HUES6 (cell line): ENCODE measurements at regions not wholly inside any gene's neighbourhood (a gene's known extent, or its start where the extent isn't known, plus 50 kb on each side); places are given as distances from the start of the nearest gene placed in this dataset.
"Not testable (repeated sequence)": the region's sequence is repeated elsewhere in the genome, so short reads cannot be mapped to it uniquely, and the experiment has no call there.

ENCODE experiments used
- H3K27ac ChIP-seq: 2 replicates; pipeline ENCODE4 v1.7.0; 2013; ENCODE audit warnings: low read depth, mild to moderate bottlenecking, low read length, inconsistent platforms
- H3K27me3 ChIP-seq: 2 replicates; pipeline ENCODE4 v1.6.1; 2013; ENCODE audit warnings: low read length; ENCODE audit not compliant: control insufficient read depth, insufficient read depth
- H3K36me3 ChIP-seq: 2 replicates; pipeline ENCODE4 v1.6.1; 2013; ENCODE audit warnings: low read length; ENCODE audit not compliant: control insufficient read depth, insufficient read depth
- H3K4me1 ChIP-seq: 2 replicates; pipeline ENCODE4 v1.6.1; 2013; ENCODE audit warnings: low read length; ENCODE audit not compliant: control insufficient read depth, insufficient read depth
- H3K4me3 ChIP-seq: 2 replicates; pipeline ENCODE4 v1.5.1; 2013; ENCODE audit warnings: low read depth, low read length
- H3K9ac ChIP-seq: one replicate; pipeline ENCODE4 v1.6.1; 2013; ENCODE audit warnings: mild to moderate bottlenecking, low read length
- H3K9me3 ChIP-seq: 2 replicates; pipeline ENCODE4 v1.6.1; 2013; ENCODE audit warnings: low read depth, low read length; ENCODE audit not compliant: control insufficient read depth, insufficient read depth

DNA sequence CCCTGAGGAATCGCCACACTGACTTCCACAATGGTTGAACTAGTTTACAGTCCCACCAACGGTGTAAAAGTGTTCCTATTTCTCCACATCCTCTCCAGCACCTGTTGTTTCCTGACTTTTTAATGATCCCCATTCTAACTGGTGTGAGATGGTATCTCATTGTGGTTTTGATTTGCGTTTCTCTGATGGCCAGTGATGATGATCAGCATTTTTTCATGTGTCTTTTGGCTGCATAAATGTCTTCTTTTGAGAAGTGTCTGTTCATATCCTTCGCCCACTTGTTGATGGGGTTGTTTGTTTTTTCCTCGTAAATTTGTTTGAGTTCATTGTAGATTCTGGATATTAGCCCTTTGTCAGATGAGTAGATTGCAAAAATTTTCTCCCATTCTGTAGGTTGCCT, 223.5 kb downstream of the MAF start:
- H3K9me3 ChIP-seq, H3K36me3 ChIP-seq, H3K9ac ChIP-seq, H3K4me1 ChIP-seq, H3K27ac ChIP-seq, H3K4me3 ChIP-seq, H3K27me3 ChIP-seq: not testable (repeated sequence)

DNA sequence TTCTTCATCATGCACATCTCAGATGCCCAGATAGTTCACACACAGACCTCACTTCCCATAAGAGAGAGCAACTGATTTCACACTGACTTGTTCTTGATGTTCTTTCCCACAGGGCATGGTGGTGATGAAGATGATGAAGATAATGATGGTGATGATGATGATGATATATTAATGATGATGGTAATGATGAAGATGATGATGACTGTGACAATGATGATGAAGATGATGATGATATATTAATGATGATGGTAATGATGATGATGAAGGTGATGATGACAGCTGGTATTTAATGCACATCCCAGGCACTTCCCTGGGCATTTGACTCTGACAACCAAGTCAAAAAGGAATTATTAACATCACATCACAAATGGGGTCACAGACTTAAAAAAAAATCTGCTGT, 225.2 kb downstream of the MAF start:
- Histone ChIP-seq H3K9me3 (peaks cover 8% of the 10 kb centered on the region; the same call in 1 of the 2 replicates), H3K4me1 (no peaks in the 10 kb centered on the region), H3K4me3 (no peak overlapping the region), H3K27ac (no peak overlapping the region), H3K36me3 (no peaks in the 10 kb centered on the region), H3K27me3 (no peaks in the 10 kb centered on the region), H3K9ac (no peak overlapping the region)

DNA sequence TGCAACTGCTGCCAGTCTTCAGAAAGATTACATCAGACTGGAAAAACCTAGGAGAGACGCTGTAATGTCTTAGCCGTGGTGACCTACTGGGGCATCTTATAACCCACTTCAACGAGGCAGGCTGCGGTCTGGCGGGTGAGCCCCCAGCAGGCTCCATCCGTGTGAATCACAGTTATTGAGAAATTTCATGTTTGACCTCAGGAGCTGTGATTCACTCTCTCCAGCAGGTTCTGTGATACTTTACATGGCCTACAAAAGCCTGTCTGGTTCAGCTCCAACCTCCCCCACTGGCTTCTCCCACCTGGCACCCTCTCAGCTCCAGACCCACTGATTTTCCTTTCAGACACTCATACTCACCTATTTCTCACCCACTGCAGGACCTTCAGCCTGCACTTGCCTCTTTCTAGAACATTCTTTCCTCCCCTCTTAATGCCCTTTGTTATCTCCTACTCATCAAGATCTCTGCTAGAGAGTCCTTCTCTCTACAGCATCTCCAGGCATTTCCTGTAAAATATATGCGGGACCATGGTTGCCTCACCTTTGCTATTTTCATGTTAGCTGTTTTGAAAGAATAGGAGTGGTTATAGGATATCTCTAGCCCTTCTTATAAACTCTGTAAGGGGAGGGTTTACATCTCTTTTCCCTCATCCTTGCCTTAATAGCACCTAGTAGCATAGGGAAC, 227.9 kb downstream of the MAF start:
- no peaks in the 10 kb centered on the region for H3K27me3 ChIP-seq
- no peaks in the 10 kb centered on the region for H3K4me1 ChIP-seq
- H3K9ac ChIP-seq, result no peak overlapping the region
- no peak overlapping the region for H3K27ac ChIP-seq
- no peak overlapping the region for H3K4me3 ChIP-seq
- peaks cover 8% of the 10 kb centered on the region; the same call in 1 of the 2 replicates for H3K9me3 ChIP-seq
- H3K36me3 ChIP-seq, result no peaks in the 10 kb centered on the region

DNA sequence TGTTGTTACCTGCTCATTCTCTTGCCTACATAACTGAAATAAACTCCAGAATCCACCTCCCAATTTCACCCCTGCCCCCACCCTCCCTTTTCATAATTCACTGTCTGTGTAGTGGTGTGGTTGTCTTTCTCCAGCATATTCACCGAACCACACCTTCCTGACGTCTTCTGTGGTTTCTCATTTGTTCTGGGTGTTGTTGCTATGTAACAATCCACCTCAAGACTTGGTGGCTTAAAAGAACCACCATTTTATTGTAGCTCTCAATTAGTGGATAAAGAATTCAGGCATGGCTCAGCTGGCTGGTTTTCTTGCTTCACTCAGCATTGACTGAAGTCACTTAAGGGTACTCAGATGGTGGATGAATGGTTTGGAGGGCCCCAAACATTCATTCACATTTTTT, 229.8 kb downstream of the MAF start:
- H3K27me3 ChIP-seq, result no peaks in the 10 kb centered on the region
- no peaks in the 10 kb centered on the region for H3K4me1 ChIP-seq
- no peaks in the 10 kb centered on the region for H3K36me3 ChIP-seq
- H3K9ac ChIP-seq, result no peak overlapping the region
- no peak overlapping the region for H3K27ac ChIP-seq
- H3K9me3 ChIP-seq, result peaks cover 16% of the 10 kb centered on the region; the same call in 1 of the 2 replicates
- no peak overlapping the region for H3K4me3 ChIP-seq

DNA sequence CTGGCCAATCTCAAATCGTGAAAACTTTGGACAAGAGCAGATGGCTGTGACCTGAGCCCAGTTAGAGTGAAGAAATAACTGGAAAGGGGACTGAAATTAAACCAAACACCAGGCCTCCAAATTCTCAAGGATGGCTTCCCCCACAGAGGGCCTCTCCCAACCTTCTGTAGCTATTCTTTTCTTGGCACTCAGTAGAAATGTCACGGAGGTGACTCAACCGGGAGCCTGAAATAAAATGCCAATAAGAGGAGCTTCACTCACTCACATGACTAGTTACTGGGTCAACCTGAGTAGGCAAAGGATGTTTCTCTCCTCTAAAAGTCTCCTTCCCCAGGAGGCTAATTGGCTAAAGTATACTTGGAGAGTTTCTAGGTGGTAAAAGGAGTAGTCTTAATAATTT, 230.7 kb downstream of the MAF start:
- Histone ChIP-seq H3K4me3 (no peak overlapping the region), H3K4me1 (no peaks in the 10 kb centered on the region), H3K36me3 (no peaks in the 10 kb centered on the region), H3K9me3 (peaks cover 16% of the 10 kb centered on the region; the same call in 1 of the 2 replicates), H3K27me3 (no peaks in the 10 kb centered on the region), H3K27ac (no peak overlapping the region), H3K9ac (no peak overlapping the region)

DNA sequence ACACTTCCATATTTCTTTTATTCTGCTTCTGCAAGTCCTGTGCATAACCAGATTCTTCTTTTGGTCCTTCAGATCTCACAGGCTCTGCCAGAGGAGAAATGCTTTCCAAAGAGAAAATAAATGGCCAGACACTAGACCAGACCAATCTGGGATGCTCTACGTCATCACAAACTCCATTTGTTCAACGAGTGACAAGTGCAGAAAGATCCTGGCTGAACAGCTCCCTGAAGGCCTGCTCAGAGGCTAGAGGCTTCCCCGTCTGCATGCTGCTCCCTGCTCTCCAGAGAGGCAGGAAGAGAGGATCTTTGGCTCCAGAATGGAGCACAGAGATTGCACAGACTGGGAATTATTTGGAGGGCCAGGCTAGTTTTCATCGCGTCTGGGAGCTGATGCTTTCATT, 232.7 kb downstream of the MAF start:
- Histone ChIP-seq H3K9ac (no peak overlapping the region), H3K4me3 (no peak overlapping the region), H3K27ac (no peak overlapping the region), H3K36me3 (no peaks in the 10 kb centered on the region), H3K27me3 (no peaks in the 10 kb centered on the region), H3K4me1 (no peaks in the 10 kb centered on the region; the same call in 1 of the 2 replicates), H3K9me3 (peaks cover 16% of the 10 kb centered on the region; the same call in 1 of the 2 replicates)

DNA sequence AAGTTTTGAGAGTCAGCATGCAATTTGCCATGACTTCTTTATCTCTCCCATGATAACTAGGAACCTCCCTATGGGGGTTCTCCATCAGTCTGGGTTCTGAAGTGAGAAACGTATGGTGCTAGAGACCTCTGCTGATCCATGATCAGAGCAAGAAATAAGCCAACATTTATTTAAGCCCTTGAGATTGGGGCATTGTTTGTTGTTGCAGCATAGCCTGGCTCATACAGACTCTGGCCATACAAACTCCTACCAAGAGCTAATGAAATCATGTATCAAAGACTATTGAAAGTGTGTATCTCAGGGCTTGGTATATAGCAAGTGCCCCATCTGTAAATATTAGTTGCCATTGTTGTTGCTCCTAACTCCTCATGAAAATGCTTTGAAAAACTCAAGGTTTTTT, 233.9 kb downstream of the MAF start:
- Histone ChIP-seq H3K9me3 (peaks cover 16% of the 10 kb centered on the region; the same call in 1 of the 2 replicates), H3K4me3 (no peak overlapping the region), H3K27me3 (no peaks in the 10 kb centered on the region), H3K27ac (no peak overlapping the region), H3K4me1 (no peaks in the 10 kb centered on the region; the same call in 1 of the 2 replicates), H3K36me3 (no peaks in the 10 kb centered on the region), H3K9ac (no peak overlapping the region)

DNA sequence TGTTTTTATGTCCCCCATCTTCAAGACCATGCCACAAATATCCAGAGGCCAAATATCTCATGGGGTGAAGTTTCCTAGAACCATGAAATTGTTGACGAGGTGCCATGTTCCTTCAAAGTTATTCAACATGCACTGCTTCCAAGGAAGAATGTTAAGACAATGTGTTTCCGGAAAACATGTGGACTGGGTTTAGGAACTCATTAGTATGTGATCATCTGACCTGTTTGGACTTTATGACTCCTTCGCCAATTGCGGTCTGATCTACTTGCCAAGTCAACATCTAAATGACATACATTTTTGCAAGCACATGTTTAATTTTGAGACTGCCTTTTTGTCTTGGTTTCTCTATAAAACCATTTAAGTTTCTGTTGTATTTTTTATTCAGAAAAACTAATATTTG, 234.8 kb downstream of the MAF start:
- no peaks in the 10 kb centered on the region for H3K36me3 ChIP-seq
- peaks cover 10% of the 10 kb centered on the region; the same call in 1 of the 2 replicates for H3K9me3 ChIP-seq
- H3K27ac ChIP-seq, result no peak overlapping the region
- no peak overlapping the region for H3K9ac ChIP-seq
- H3K27me3 ChIP-seq, result no peaks in the 10 kb centered on the region
- no peak overlapping the region for H3K4me3 ChIP-seq
- H3K4me1 ChIP-seq, result no peaks in the 10 kb centered on the region; the same call in 1 of the 2 replicates

DNA sequence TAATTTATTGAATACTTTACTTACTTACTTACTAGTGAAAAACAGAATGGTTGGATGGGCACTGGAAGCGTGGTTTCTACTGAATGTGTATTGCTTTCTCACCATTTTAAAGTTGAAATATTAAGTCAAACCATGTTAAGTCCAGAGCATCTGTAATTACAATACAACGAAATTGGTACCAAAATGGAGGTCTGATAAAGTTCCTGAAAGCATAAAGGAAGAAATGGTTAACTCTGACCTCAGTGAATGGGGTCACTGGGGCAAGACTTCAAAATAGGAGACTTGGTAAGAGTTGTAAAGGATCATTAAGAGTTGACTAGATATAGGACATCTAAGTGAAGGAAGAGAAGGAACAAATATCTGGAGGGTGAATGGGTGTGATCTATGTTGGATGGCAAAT, 237.1 kb downstream of the MAF start:
- Histone ChIP-seq H3K9me3 (peaks cover 8% of the 10 kb centered on the region; the same call in 1 of the 2 replicates), H3K9ac (no peak overlapping the region), H3K4me3 (no peak overlapping the region), H3K27me3 (no peaks in the 10 kb centered on the region), H3K36me3 (no peaks in the 10 kb centered on the region), H3K27ac (no peak overlapping the region), H3K4me1 (no peaks in the 10 kb centered on the region; the same call in 1 of the 2 replicates)

DNA sequence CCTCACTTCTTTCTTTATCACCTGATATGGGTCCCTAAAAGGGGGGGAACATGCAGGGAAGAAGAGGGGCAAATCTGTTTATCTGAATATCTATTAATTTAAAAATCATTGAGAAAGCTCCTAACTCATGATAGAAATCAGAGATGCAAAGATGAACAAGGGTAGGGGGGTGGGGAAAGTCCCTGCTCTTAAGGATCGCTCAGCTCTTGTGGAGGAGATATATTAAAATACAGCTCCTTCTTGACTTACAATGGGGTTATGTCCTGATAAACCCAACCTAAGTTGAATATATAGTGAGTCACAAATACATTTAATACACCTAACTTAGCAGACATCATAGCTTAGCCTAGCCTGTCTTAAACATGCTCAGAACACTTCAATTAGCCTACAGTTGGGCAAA, 237.5 kb downstream of the MAF start:
- Histone ChIP-seq H3K4me1 (no peaks in the 10 kb centered on the region; the same call in 1 of the 2 replicates), H3K36me3 (no peaks in the 10 kb centered on the region), H3K27ac (no peak overlapping the region), H3K9me3 (peaks cover 8% of the 10 kb centered on the region; the same call in 1 of the 2 replicates), H3K27me3 (no peaks in the 10 kb centered on the region), H3K4me3 (no peak overlapping the region), H3K9ac (no peak overlapping the region)

DNA sequence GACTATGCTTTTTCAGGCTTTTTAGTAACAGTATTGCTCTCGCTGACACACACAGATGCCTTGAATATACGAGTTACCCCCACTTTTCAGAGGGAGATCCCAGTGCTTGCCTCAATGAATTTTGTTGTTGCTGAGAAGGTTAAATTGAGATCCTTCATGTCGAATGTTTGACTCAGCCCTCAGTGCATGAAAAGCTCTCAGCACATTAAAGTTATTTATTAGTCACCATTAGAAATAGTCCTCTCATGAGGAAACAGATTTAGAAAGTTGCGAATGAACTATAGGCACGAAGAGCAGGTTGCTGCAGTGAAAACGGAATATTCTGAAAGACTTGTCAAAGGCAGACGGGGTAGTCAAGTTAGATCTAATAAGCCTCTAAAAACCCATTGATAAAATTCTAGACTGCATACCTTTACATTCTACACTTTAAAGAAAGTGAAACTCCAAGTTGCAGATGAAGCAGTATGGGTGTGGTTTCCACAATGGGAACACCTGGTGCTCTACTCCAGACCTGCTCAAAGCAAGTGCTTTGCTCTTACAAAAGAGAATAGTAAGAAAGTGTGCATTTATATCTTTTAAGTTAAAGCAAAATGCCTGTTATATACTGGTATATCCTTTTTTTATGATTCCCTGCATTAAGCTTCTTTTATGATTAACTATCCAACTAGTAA, 238.1 kb downstream of the MAF start:
- Histone ChIP-seq H3K9ac (no peak overlapping the region), H3K4me3 (no peak overlapping the region), H3K27me3 (no peaks in the 10 kb centered on the region), H3K27ac (no peak overlapping the region), H3K36me3 (no peaks in the 10 kb centered on the region), H3K4me1 (no peaks in the 10 kb centered on the region; the same call in 1 of the 2 replicates), H3K9me3 (peaks cover 8% of the 10 kb centered on the region; the same call in 1 of the 2 replicates)
